Hepatocyte (in vitro differentiated cells): ENCODE measurements at regions not wholly inside any gene's neighbourhood (a gene's known extent, or its start where the extent isn't known, plus 50 kb on each side); places are given as distances from the start of the nearest gene placed in this dataset.

Experiments used
- EZH2 ChIP-seq: fragments of 200-600 bp; sonication (generic); IDR thresholded peaks from 2 replicates; pipeline ENCODE4 v1.6.1; 2016; ENCODE audit warnings: antibody characterized with exemption, mild to moderate bottlenecking, borderline replicate concordance
- EZH2phosphoT487 ChIP-seq: fragments of 200-600 bp; sonication (generic); IDR thresholded peaks from one replicate; pipeline ENCODE4 v1.6.1; 2018; ENCODE audit warnings: antibody characterized with exemption, mild to moderate bottlenecking, low read depth, moderate library complexity; ENCODE audit not compliant: unreplicated experiment, severe bottlenecking
- TF ChIP-seq, protein P1 (sequence below): fragments of 200-600 bp; sonication (generic); IDR thresholded peaks from 2 replicates; pipeline ENCODE4 v1.5.1; 2016; ENCODE audit warnings: antibody characterized with exemption, mild to moderate bottlenecking; ENCODE audit not compliant: poor library complexity

DNA sequence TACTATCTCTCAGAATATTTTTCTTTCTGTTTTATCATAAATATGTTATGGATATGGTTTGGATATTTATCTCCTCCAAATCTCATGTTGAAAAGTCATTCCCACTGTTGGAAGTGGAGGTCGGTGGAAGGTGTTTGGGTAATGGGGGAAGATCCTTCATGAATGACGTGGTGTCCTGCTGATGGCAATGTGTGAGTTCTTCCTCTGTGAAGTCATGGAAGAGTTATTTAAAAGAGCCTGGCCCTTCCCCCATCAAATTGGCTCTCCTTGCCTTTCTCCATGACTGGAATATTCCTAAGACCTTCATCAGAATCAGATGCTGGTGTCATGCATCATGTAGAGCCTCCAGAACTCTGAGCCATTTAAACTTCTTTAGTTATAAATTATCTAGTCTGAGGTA, 1291.6 kb downstream of the FSCB start:
- TF ChIP-seq, protein P1, sequence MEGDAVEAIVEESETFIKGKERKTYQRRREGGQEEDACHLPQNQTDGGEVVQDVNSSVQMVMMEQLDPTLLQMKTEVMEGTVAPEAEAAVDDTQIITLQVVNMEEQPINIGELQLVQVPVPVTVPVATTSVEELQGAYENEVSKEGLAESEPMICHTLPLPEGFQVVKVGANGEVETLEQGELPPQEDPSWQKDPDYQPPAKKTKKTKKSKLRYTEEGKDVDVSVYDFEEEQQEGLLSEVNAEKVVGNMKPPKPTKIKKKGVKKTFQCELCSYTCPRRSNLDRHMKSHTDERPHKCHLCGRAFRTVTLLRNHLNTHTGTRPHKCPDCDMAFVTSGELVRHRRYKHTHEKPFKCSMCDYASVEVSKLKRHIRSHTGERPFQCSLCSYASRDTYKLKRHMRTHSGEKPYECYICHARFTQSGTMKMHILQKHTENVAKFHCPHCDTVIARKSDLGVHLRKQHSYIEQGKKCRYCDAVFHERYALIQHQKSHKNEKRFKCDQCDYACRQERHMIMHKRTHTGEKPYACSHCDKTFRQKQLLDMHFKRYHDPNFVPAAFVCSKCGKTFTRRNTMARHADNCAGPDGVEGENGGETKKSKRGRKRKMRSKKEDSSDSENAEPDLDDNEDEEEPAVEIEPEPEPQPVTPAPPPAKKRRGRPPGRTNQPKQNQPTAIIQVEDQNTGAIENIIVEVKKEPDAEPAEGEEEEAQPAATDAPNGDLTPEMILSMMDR: no peak
- TF ChIP-seq EZH2 (no peak), EZH2phosphoT487 (no peak)
